Sigmoid colon (tissue), 4 donors: ENCODE measurements at regions not wholly inside any gene's neighbourhood (a gene's known extent, or its start where the extent isn't known, plus 50 kb on each side); places are given as distances from the start of the nearest gene placed in this dataset.

Source experiments
- CTCF ChIP-seq, 4 experiments: fragments of 450-650 bp in 3 of 4; fragments of 200-600 bp in 1 of 4; IDR thresholded peaks; one replicate each; pipeline ENCODE4 v1.5.1; 2016 to 2019; ENCODE audit warnings: antibody characterized with exemption in 4 of 4, mild to moderate bottlenecking in 3 of 4, moderate library complexity in 2 of 4
- EP300 ChIP-seq, 4 donors: sonication (generic); formaldehyde crosslinking; IDR thresholded peaks; one replicate each; pipeline ENCODE4 v1.6.1; 2017; ENCODE audit warnings: antibody characterized with exemption in 4 of 4
- POLR2A ChIP-seq, 2 donors: fragments of 450-650 bp; IDR thresholded peaks; one replicate each; pipeline ENCODE4 v1.6.1; 2016; ENCODE audit warnings: antibody characterized with exemption in 2 of 2, mild to moderate bottlenecking in 2 of 2, moderate library complexity in 2 of 2

GRCh38 chrY:7416406-7416805 is 504.9 kb upstream of the AMELY start:
- no peak for TF ChIP-seq EP300 (IDR thresholded peaks at IDR 0.05)
- TF ChIP-seq POLR2A (IDR thresholded peaks at IDR 0.05): no peak
- no peak for TF ChIP-seq CTCF (IDR thresholded peaks at IDR 0.05)
